ENCODE measurements at regions not wholly inside any gene's neighbourhood (a gene's known extent, or its start where the extent isn't known, plus 50 kb on each side); places are given as distances from the start of the nearest gene placed in this dataset.

DNA sequence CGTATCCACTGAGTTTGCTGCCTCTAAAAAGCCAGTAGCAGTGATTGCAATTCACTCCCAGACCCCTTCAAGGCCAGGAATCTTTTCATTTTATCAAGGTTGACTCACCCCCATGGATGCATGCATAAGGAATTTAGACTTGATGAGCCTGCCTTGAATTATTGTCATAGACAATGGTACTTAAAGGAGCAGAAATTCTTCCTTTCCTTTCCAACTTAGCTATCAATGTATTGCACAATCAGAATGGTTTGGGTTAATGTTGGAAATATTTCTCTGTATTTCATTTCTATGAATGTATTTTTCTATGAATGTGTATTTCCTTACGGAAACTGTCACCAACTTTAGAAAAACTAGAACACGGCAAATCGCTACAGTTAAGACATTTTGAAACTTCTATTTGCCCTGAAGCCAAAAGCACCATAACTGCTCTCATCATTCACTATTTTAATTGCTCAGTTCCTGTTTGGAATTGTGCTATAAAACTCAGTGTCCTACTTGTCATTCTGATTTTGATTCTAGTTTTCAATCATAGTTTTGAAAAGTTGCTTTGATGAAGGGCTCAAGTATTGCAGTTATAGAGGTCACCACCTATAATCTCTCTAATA, 355.7 kb upstream of the AKR1E2 start:
- DNase-seq = no peak
- intact Hi-C loops (cut with DNase I) = no loop called here

GRCh38 chr10:4467481-4467880, 358.5 kb upstream of the AKR1E2 start:
- no peak for DNase-seq

DNA sequence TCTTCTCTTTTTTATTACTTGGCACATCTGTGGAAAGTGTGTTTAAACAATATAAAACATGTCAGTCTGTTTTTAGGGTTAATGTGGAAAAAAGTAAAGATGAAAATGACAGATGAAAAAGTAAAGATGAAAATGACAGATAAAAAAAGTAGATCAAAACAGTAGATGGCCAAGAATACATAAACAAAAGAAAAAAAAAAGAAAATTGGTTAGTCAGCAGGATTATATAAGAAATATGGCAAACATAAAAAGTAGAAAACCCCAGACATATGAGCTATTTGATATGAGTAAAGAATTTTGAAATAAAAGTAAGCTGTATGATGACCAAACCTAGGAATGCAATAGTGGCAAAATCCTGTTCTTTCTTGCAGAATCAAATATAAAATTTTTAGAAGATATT, 365.7 kb upstream of the AKR1E2 start:
- no peak for DNase-seq
- intact Hi-C loops (cut with DNase I) = no loop called here

More at GRCh38 chr10:4467481-4467880, 358.5 kb upstream of the AKR1E2 start:
- intact Hi-C loops (cut with DNase I) = no loop called here

DNA sequence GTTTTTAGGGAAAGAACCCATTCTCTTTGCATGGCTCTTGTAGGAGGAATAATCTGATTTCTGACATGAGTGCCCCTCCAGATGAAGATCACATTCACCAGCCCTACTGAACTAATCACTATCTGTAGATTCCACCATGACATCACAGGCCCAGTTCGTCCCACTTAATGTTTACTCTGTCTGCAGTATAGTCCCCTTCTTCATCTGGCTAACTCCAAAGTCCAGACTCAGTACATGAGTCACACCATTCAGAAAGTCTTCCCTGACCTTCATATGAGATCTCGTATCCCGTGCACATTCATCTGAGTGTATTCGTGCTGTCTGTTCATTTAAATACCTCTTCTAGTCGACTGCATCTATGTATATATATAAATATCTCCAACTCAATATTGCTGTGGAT, 366.5 kb upstream of the AKR1E2 start:
- no peak for DNase-seq
- intact Hi-C loops (cut with DNase I) = no loop called here

DNA sequence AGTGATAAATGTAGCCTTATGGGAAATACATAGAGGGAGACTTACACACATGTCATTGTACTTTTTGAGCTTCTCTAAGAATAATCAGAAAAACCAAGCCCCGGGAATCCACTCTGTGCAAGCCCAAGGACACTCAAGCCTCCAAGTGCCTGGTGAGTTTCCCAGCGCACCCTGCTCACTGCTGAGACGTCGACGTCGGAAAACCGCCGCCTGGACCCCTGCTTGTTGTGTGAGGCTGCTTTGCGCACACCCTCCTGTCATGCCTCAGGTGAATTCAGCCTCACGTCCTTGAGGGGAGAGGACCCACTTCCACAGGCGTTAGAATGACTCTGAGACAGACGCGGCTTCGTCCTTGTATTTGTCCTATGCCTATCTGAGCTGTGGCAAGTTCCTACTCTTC, 368.4 kb upstream of the AKR1E2 start:
- peak in 1 of 10 donors; percentile 52 for DNase-seq
- intact Hi-C loops (cut with DNase I) = no loop called here

DNA sequence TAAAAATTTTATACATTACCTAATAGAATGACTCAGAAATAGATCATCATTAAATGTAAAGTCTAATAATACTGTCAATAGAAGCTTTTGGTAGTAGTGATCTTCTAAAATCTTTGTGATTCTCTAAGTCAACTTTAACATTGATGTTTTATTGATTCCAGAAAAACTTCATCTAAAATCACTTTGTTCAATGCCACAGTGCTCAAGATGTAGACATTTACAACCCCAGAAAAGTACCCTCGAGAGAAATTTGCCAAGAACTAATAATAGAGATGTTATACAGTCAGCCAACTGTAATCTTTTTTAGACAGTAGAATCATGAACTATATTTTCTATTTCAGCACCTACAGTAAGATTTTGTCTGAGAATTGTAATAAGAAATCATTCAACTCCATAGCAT, 369.2 kb upstream of the AKR1E2 start:
- intact Hi-C loops (cut with DNase I) = no loop called here
- no peak for DNase-seq

- DNase-seq = no peak
Measured at GRCh38 chr10:4456279-4456678, 369.7 kb upstream of the AKR1E2 start.

GRCh38 chr10:4453950-4454349, 372.1 kb upstream of the AKR1E2 start:
- intact Hi-C loops (cut with DNase I) = no loop called here
- DNase-seq = no peak

More at GRCh38 chr10:4456279-4456678, 369.7 kb upstream of the AKR1E2 start:
- intact Hi-C loops (cut with DNase I) = no loop called here

GRCh38 chr10:4453276-4453675, 372.7 kb upstream of the AKR1E2 start:
- DNase-seq = no peak
- intact Hi-C loops (cut with DNase I) = no loop called here

DNA sequence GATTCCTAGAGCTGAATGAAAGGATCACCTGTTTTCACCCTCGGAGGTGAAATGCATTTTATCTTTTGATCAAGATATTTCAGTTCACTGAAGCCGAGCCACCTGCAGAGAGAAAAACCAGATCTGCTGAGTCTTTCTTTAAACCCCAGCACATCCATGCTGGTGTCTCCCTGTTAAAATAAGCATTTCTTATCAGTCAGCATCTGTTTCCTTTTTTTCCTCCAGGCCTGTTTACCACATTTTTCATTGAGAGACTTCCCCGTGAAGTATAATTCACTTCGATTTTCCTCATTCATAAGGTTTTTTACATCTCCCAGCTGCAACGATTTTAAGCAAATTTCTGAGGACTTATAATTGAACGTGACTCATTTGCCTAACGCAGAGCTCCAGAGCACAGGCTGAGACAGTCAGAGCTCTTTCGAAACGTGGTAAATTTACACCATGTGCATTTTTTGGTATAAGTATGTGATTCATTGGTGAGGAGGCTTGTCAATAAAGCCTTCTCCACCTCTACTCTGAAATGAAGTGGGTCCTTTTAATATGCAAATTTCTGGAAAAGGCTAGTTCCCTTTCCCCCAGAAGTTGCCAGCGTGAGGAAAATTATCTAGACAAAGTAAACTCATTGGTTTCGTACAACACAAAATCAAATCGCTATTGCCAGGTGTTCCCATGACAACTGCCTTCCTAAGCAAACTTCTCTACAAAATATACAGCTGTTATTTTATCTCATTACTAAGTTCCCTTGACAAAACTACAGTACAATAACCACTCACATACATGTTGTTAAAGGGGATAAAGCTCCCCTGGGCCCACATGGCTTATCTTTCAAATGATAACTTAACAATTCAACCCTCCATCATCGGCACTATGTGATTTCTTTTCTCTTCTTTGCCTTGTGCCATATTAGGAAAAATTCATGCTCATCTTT, 374.8 kb upstream of the AKR1E2 start:
- intact Hi-C loops (cut with DNase I) = no loop called here
- DNase-seq = no peak

DNA sequence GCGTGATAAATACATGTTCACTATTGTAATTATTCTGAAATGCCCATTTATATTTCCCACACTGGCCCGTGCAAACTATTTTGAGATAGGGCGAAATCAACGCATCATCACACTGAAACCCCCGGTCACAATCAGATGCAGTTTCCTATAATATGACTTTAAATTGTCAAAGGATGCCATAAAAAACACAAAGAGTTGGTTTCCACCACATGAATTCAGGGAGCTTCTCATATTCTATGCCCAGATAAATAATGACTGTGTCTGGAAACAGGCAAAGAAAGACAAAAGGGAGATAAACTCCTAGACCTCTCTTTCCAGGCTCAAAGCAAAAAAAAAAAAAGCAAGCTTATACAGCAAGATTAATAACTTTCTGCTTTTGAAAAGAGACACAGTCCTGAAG, 375.8 kb upstream of the AKR1E2 start:
- intact Hi-C loops (cut with DNase I) = no loop called here
- no peak for DNase-seq

GRCh38 chr10:4448030-4448429, 378.0 kb upstream of the AKR1E2 start:
- intact Hi-C loops (cut with DNase I) = no loop called here
- no peak for DNase-seq

- intact Hi-C loops (cut with DNase I) = no loop called here
- no peak for DNase-seq
Measured at GRCh38 chr10:4443419-4443818, 382.6 kb upstream of the AKR1E2 start.

DNA sequence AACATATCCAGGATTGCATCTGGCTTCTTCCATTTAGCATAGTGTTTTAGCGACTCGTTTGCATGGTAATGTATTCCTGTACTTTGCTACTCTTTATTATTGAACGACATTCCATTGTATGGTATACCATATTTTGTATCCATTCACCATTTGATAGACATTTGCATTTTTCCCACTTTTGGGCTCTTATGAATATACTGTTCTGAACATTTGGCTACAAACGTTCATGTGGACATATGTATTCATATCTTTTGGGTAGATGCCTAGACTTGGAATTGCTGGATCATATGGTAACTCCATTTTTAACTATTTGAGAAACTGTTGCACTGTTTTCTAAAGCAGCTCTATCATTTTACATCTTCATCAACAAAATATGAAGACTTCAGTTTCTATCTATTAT, 383.7 kb upstream of the AKR1E2 start:
- no peak for DNase-seq
- intact Hi-C loops (cut with DNase I) = no loop called here

GRCh38 chr10:4440260-4440659, 385.7 kb upstream of the AKR1E2 start:
- intact Hi-C loops (cut with DNase I) = no loop called here
- no peak for DNase-seq

- DNase-seq = no peak
- intact Hi-C loops (cut with DNase I) = no loop called here
Measured at GRCh38 chr10:4437791-4438190, 388.2 kb upstream of the AKR1E2 start.

DNA sequence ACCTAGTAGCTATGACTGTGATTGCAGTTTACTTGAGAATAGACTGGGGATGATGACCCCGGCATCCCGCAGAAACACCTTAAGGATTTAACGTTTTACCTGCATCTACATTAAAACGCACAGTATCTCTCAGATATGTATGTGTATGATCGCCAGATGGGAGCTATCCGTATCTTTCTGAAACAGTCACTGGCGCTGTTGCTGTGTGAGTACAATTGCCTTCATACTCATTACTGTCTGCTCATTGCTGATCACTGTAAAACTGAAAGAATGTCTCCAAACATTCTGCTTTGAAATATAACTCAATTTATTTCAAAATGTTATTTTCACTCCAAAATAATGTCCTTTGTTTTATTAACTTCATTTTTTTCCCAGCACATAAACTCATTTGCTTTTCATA, 388.9 kb upstream of the AKR1E2 start:
- DNase-seq = no peak
- intact Hi-C loops (cut with DNase I) = no loop called here

DNA sequence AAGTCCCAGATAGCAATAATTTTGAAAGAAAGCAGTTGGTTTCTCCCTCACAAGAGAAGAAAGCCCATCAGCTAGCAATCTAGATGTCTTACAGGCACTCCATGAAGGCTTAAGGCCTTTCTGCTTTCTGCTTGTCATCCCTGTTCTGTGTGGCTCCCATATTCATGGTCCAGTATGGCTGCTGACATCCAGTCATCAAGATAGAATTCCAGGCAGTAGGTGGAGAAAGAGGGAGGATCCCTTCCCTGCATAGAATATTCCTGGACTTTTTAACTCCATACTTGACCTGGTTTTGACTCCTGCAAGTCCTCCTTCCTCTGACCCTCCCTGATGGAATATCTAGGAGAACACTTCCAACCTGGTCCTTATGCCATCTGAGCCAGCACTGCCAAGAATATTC, 389.9 kb upstream of the AKR1E2 start:
- DNase-seq = no peak
- intact Hi-C loops (cut with DNase I) = no loop called here

- intact Hi-C loops (cut with DNase I) = no loop called here
- no peak for DNase-seq
Measured at GRCh38 chr10:4434516-4435071, 391.4 kb upstream of the AKR1E2 start.

GRCh38 chr10:4434105-4434504, 391.9 kb upstream of the AKR1E2 start:
- DNase-seq = peak in 2 of 10 donors; percentile 59 to 64
- intact Hi-C loops (cut with DNase I) = no loop called here

GRCh38 chr10:4431114-4431863, 394.7 kb upstream of the AKR1E2 start:
- no peak for DNase-seq
- intact Hi-C loops (cut with DNase I) = no loop called here
